ENCODE measurements at regions not wholly inside any gene's neighbourhood (a gene's known extent, or its start where the extent isn't known, plus 50 kb on each side); places are given as distances from the start of the nearest gene placed in this dataset.

DNA sequence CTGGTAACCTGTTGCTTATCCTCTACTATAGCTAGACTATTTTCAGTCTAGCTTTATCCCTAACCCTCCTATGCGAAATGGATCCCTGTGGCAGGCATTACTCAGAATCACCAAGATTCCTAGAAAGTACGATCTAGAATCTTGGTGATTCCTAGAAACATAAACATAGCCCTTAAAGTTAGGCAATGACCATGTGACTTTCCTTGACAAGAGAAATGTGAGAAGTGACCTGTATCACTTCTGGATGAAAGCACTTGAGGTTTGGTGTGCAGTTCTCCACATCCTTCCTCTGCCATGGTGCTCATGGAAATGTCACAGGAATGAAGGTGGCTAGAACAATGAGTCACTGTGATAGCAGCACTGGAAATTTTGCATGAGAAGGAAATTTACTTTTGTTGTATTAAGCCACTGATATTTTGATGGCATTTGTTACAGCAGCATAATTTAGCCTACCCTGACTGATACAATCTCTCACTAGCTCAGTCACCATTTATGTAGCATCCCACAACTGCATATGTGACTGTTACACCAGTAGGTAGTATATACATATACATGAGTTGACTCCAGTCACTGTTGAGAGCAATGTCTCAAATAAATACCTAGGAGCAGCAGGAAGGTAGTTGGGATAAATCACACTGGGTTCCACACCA is 68.3 kb upstream of the MAPRE2 start:
- Mint-ChIP-seq H3K4me1 (ENCODE audit: unreplicated experiment) (peaks cover 3% of the 10 kb centered on the region), H3K27ac (no peak overlapping the region), H3K27me3 (peaks cover 60% of the 10 kb centered on the region)

DNA sequence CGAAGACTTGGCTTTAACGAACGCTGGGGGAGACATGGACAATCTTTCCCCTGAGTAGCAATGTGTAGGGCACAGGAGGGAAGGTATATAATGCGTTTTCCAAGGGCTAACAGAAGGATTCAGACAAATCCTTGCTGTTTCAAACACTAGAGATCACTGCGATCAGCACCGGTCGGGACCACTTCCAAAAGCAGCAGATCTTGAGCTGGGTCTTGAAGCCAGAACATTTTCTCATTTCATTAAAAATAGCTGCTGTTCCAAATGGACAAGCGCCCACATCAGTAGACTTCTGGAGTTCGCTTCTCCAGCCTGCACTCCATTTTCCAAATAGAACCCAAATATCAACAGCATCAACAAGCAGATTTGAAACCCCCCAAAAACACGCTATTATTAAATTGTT is 65.1 kb upstream of the MAPRE2 start:
- Mint-ChIP-seq H3K27me3 (peaks cover 73% of the 10 kb centered on the region), H3K4me1 (ENCODE audit: unreplicated experiment) (peaks cover 20% of the 10 kb centered on the region), H3K9me3 (no peaks in the 10 kb centered on the region), H3K27ac (peak overlapping the region; percentile 7), H3K4me3 (peak overlapping the region; percentile 94), H3K36me3 (no peaks in the 10 kb centered on the region)
- no peak for DNase-seq (ENCODE audit: extremely low spot score, unreplicated experiment)
- TF ChIP-seq, protein P1, sequence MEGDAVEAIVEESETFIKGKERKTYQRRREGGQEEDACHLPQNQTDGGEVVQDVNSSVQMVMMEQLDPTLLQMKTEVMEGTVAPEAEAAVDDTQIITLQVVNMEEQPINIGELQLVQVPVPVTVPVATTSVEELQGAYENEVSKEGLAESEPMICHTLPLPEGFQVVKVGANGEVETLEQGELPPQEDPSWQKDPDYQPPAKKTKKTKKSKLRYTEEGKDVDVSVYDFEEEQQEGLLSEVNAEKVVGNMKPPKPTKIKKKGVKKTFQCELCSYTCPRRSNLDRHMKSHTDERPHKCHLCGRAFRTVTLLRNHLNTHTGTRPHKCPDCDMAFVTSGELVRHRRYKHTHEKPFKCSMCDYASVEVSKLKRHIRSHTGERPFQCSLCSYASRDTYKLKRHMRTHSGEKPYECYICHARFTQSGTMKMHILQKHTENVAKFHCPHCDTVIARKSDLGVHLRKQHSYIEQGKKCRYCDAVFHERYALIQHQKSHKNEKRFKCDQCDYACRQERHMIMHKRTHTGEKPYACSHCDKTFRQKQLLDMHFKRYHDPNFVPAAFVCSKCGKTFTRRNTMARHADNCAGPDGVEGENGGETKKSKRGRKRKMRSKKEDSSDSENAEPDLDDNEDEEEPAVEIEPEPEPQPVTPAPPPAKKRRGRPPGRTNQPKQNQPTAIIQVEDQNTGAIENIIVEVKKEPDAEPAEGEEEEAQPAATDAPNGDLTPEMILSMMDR (conservative IDR thresholded peaks at IDR 0.05): no peak

More for the DNA sequence above, 68.3 kb upstream of the MAPRE2 start:
- no peak overlapping the region for H3K4me3 Mint-ChIP-seq
- TF ChIP-seq, protein P1 (conservative IDR thresholded peaks at IDR 0.05): no peak
- H3K9me3 Mint-ChIP-seq: no peaks in the 10 kb centered on the region
- DNase-seq (ENCODE audit: extremely low spot score, unreplicated experiment): no peak
- H3K36me3 Mint-ChIP-seq: no peaks in the 10 kb centered on the region

- Mint-ChIP-seq H3K4me1 (ENCODE audit: unreplicated experiment) (peaks cover 20% of the 10 kb centered on the region), H3K9me3 (no peaks in the 10 kb centered on the region), H3K27ac (peak overlapping the region; percentile 7), H3K27me3 (peaks cover 73% of the 10 kb centered on the region), H3K4me3 (peak overlapping the region; percentile 94), H3K36me3 (no peaks in the 10 kb centered on the region)
- TF ChIP-seq, protein P1 (conservative IDR thresholded peaks at IDR 0.05): no peak
- no peak for DNase-seq (ENCODE audit: extremely low spot score, unreplicated experiment)
These were observed 64.7 kb upstream of the MAPRE2 start for GRCh38 chr18:34976534-34976898.

GRCh38 chr18:34976899-34977837 is 64.0 kb upstream of the MAPRE2 start:
- peak overlapping the region; percentile 93 for H3K27ac Mint-ChIP-seq
- peak; percentile 79 for DNase-seq (ENCODE audit: extremely low spot score, unreplicated experiment)

GRCh38 chr18:34977838-34978532 is 63.2 kb upstream of the MAPRE2 start:
- Mint-ChIP-seq H3K4me1 (ENCODE audit: unreplicated experiment) (peaks cover 20% of the 10 kb centered on the region), H3K36me3 (no peaks in the 10 kb centered on the region), H3K9me3 (no peaks in the 10 kb centered on the region), H3K27ac (peak overlapping the region; percentile 93), H3K27me3 (peaks cover 61% of the 10 kb centered on the region), H3K4me3 (peak overlapping the region; percentile 94)
- TF ChIP-seq, protein P1 (conservative IDR thresholded peaks at IDR 0.05): no peak
- peak; percentile 71 for DNase-seq (ENCODE audit: extremely low spot score, unreplicated experiment)

More at GRCh38 chr18:34976899-34977837, 64.0 kb upstream of the MAPRE2 start:
- TF ChIP-seq, protein P1 (conservative IDR thresholded peaks at IDR 0.05): no peak
- Mint-ChIP-seq H3K4me1 (ENCODE audit: unreplicated experiment) (peaks cover 20% of the 10 kb centered on the region), H3K27me3 (peaks cover 69% of the 10 kb centered on the region), H3K9me3 (no peaks in the 10 kb centered on the region), H3K36me3 (no peaks in the 10 kb centered on the region), H3K4me3 (peak overlapping the region; percentile 94)

Data from type B pancreatic cell (in vitro differentiated cells).